ENCODE measurements at regions not wholly inside any gene's neighbourhood (a gene's known extent, or its start where the extent isn't known, plus 50 kb on each side); places are given as distances from the start of the nearest gene placed in this dataset.

- Histone ChIP-seq H3K4me3 (ENCODE audit: low read length) (no peak overlapping the region), H3F3A (ENCODE audit: insufficient read depth, low read length, poor library complexity, severe bottlenecking) (no peaks in the 10 kb centered on the region)
Observed at GRCh38 chr17:79431175-79431574, 179.7 kb downstream of the RBFOX3 start.

GRCh38 chr17:79429864-79430494 lies 180.9 kb downstream of the RBFOX3 start:
- TF ChIP-seq EP300 (conservative IDR thresholded peaks at IDR 0.05; ENCODE audit: poor library complexity, severe bottlenecking): no peak
- no peak for TF ChIP-seq SMC3 (conservative IDR thresholded peaks at IDR 0.05; ENCODE audit: poor library complexity)
- TF ChIP-seq EZH2 (IDR thresholded peaks at IDR 0.05; ENCODE audit: borderline replicate concordance, insufficient read depth, low read length, poor library complexity, severe bottlenecking): no peak
- no peak for TF ChIP-seq TAF1 (IDR thresholded peaks at IDR 0.05; ENCODE audit: low read depth)
- no peak for TF ChIP-seq RAD21 (conservative IDR thresholded peaks at IDR 0.05)
- no peak for TF ChIP-seq CTCF (IDR thresholded peaks at IDR 0.05; ENCODE audit: poor library complexity, severe bottlenecking)
- no peak for TF ChIP-seq REST (IDR thresholded peaks at IDR 0.05; ENCODE audit: borderline replicate concordance)
- no peak for TF ChIP-seq MXI1 (conservative IDR thresholded peaks at IDR 0.05; ENCODE audit: poor library complexity, severe bottlenecking)
- no peak for TF ChIP-seq POLR2AphosphoS5 (IDR thresholded peaks at IDR 0.05)
- H3K27me3 ChIP-seq (ENCODE audit: insufficient read depth, low read depth, low read length): no peaks in the 10 kb centered on the region
- H3K9me2 ChIP-seq (ENCODE audit: insufficient read depth, low read length): no peaks in the 10 kb centered on the region
- H3K9ac ChIP-seq (ENCODE audit: low read length): no peak overlapping the region
- no peaks in the 10 kb centered on the region for H4K20me1 ChIP-seq (ENCODE audit: insufficient read depth)
- no peaks in the 10 kb centered on the region for H3K79me2 ChIP-seq (replicated peaks; ENCODE audit: insufficient read depth, low read length)
- no peaks in the 10 kb centered on the region for H3F3A ChIP-seq (ENCODE audit: insufficient read depth, low read length, poor library complexity, severe bottlenecking)
- no peak overlapping the region for H3K4me2 ChIP-seq (ENCODE audit: low read length)
- H3K4me3 ChIP-seq (ENCODE audit: low read length): no peak overlapping the region
- no peak overlapping the region for H3K27ac ChIP-seq (ENCODE audit: low read length)
- no peaks in the 10 kb centered on the region for H3K9me3 ChIP-seq (ENCODE audit: low read length)
- H2AFZ ChIP-seq (ENCODE audit: low read depth, low read length): no peak overlapping the region
- H3K36me3 ChIP-seq (ENCODE audit: insufficient read depth, low read length): no peaks in the 10 kb centered on the region

More at GRCh38 chr17:79431175-79431574, 179.7 kb downstream of the RBFOX3 start:
- Histone ChIP-seq H3K9ac (ENCODE audit: low read length) (no peak overlapping the region), H3K27me3 (ENCODE audit: insufficient read depth, low read depth, low read length) (no peaks in the 10 kb centered on the region), H4K20me1 (ENCODE audit: insufficient read depth) (no peaks in the 10 kb centered on the region), H2AFZ (ENCODE audit: low read depth, low read length) (no peak overlapping the region), H3K9me3 (ENCODE audit: low read length) (no peaks in the 10 kb centered on the region), H3K9me2 (ENCODE audit: insufficient read depth, low read length) (no peaks in the 10 kb centered on the region), H3K36me3 (ENCODE audit: insufficient read depth, low read length) (no peaks in the 10 kb centered on the region), H3K79me2 (replicated peaks; ENCODE audit: insufficient read depth, low read length) (no peaks in the 10 kb centered on the region), H3K27ac (ENCODE audit: low read length) (no peak overlapping the region), H3K4me2 (ENCODE audit: low read length) (no peak overlapping the region)
- TF ChIP-seq RAD21 (conservative IDR thresholded peaks at IDR 0.05) (no peak), MXI1 (conservative IDR thresholded peaks at IDR 0.05; ENCODE audit: poor library complexity, severe bottlenecking) (no peak)

Measured in neural cell (in vitro differentiated cells).